Panc1 (cell line): ENCODE measurements at regions not wholly inside any gene's neighbourhood (a gene's known extent, or its start where the extent isn't known, plus 50 kb on each side); places are given as distances from the start of the nearest gene placed in this dataset.
A peak's percentile ranks its signal among the peaks of the same experiment; 100 is the strongest.

ENCODE experiments used
- ATAC-seq: fragments of 200-7000 bp; cut with Tn5 transposase; 2 replicates; pipeline ENCODE4 v1.9.1; 2020; ENCODE audit warnings: mild to moderate bottlenecking, moderate library complexity
- BruUV-seq: library from RNA; stranded (reverse); fragments of 400-500 nt; replicated peaks from 2 replicates; lab custom pipeline; 2021; lab: Mats Ljungman, UMichigan
- CTCF ChIA-PET: fragments of 300-600 bp; sonication (Branson Sonifier 250); formaldehyde crosslinking; loops from one replicate; lab custom pipeline; 2022; ENCODE audit warnings: antibody characterized with exemption; lab: Charles Lee
- POLR2A ChIA-PET: fragments of 300-600 bp; sonication (Branson Sonifier 250); formaldehyde crosslinking; loops from one replicate; lab custom pipeline; 2022; ENCODE audit warnings: antibody characterized with exemption; lab: Charles Lee
- DNase-seq: peaks from one replicate; pipeline ENCODE4 v3.0.0-alpha.2; 2010; ENCODE audit warnings: low read depth, low spot score
- H3K27ac ChIP-seq: 2 replicates; pipeline ENCODE4 v1.5.1; 2011; ENCODE audit warnings: mild to moderate bottlenecking, low read length, inconsistent platforms
- H3K27me3 ChIP-seq: fragments of 200-500 bp; sonication (Bioruptor generic); 2 replicates; pipeline ENCODE4 v1.6.0; 2014; ENCODE audit warnings: low read length, inconsistent platforms; ENCODE audit not compliant: control insufficient read depth, insufficient read depth
- H3K36me3 ChIP-seq: fragments of 200-500 bp; sonication (Bioruptor generic); 2 replicates; pipeline ENCODE4 v1.5.1; 2014; ENCODE audit warnings: inconsistent platforms, mild to moderate bottlenecking, low read length, moderate library complexity; ENCODE audit not compliant: control insufficient read depth, insufficient read depth
- H3K4me1 ChIP-seq: 2 replicates; pipeline ENCODE4 v1.5.1; 2011; ENCODE audit warnings: inconsistent platforms, mild to moderate bottlenecking, low read length, moderate library complexity; ENCODE audit not compliant: control insufficient read depth, insufficient read depth
- H3K4me3 ChIP-seq, 2 experiments: 2 replicates each; pipeline ENCODE4 v1.5.1; 2011 to 2012; ENCODE audit warnings: low read depth in 2 of 2, low read length in 2 of 2, mild to moderate bottlenecking in 2 of 2, inconsistent platforms in 1 of 2, moderate library complexity in 1 of 2
- H3K9me3 ChIP-seq: fragments of 200-500 bp; sonication (Bioruptor generic); 2 replicates; pipeline ENCODE4 v1.5.1; 2014; ENCODE audit warnings: low read depth, mild to moderate bottlenecking, inconsistent platforms, low read length, moderate library complexity; ENCODE audit not compliant: control insufficient read depth, insufficient read depth
- POLR2AphosphoS5 ChIP-seq: IDR thresholded peaks from 2 replicates; pipeline ENCODE4 v1.6.1; 2012; ENCODE audit warnings: mild to moderate bottlenecking, low read depth, low read length, moderate library complexity
- SIN3A ChIP-seq: IDR thresholded peaks from 2 replicates; pipeline ENCODE4 v1.6.1; 2012; ENCODE audit warnings: low read depth, mild to moderate bottlenecking, low read length, moderate library complexity, borderline replicate concordance; ENCODE audit not compliant: insufficient read depth
- TCF7L2 ChIP-seq: IDR thresholded peaks from 2 replicates; pipeline ENCODE4 v1.6.1; 2011; ENCODE audit warnings: mild to moderate bottlenecking, low read depth, low read length, inconsistent platforms
- in situ Hi-C: cut with HindIII; loops from 2 replicates; pipeline ENCODE4 v1.10.0; 2016; ENCODE audit warnings: low sequenced_read_pairs, low pct_unique_long_range_greater_than_20kb
- intact Hi-C: fragments of 100-400 bp; cut with micrococcal nuclease; formaldehyde crosslinking; loops from one replicate; pipeline ENCODE4 v1.10.0; 2022; ENCODE audit not compliant: unreplicated experiment
- TF ChIP-seq, protein P1 (sequence below), 2 experiments: IDR thresholded peaks; 2 replicates each; pipeline ENCODE4 v1.6.1; 2011 to 2012; ENCODE audit warnings: low read depth in 2 of 2, control low read depth in 1 of 2, low read length in 1 of 2, mild to moderate bottlenecking in 1 of 2, moderate library complexity in 1 of 2; ENCODE audit not compliant: insufficient read depth in 1 of 2
- TF ChIP-seq, protein P2 (sequence below): fragments of 450-650 bp; IDR thresholded peaks from 2 replicates; pipeline ENCODE4 v1.5.1; 2017; ENCODE audit warnings: mild to moderate bottlenecking

DNA sequence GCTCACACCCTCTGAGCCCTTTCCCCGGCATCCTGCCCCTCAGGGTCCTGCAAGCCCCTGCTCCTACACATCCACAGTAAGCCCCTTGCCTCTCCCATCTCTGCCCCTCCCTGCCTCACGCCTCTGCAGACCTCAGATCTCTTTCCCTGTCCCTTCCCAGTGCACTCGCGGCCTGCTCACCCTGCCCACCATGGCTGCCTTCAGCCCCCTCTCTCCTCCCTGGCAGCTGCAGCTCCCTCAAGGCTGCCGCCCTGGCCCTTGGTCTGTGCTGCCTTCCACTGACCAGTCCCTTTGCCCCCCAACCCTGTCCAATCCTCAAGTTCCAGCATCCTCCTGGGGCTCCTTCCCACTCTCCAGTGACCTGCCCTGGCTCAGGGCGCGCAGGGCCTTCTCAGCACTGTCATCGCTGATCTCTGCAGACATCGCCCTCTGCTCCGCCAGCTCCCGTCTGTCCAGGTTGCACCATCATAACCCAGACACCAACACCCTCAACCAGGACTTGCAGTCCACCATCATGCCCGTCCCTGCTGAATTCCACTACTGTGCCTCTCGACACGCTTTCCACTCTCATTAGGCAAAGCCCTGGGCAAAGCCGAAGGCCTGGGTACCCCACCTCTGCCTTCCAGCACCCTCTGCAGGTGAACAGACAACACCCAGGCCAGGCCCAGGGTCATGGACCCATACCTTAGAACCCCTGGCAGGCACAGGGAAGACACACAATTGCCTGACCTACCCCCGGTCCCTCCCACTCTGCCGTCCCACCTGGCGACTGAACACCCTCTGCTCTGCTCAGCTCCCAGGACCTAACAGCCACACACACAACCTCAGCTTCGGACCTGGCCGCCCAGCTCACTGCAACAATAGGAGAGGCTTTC, 97.8 kb upstream of the RUFY1 start:
- Histone ChIP-seq H3K4me3 (no peak overlapping the region), H3K4me1 (no peaks in the 10 kb centered on the region), H3K27me3 (no peaks in the 10 kb centered on the region), H3K27ac (no peak overlapping the region), H3K9me3 (no peaks in the 10 kb centered on the region), H3K36me3 (no peaks in the 10 kb centered on the region)
- ChIA-PET CTCF (no interaction called here), POLR2A (no interaction called here)
- TF ChIP-seq, protein P1, sequence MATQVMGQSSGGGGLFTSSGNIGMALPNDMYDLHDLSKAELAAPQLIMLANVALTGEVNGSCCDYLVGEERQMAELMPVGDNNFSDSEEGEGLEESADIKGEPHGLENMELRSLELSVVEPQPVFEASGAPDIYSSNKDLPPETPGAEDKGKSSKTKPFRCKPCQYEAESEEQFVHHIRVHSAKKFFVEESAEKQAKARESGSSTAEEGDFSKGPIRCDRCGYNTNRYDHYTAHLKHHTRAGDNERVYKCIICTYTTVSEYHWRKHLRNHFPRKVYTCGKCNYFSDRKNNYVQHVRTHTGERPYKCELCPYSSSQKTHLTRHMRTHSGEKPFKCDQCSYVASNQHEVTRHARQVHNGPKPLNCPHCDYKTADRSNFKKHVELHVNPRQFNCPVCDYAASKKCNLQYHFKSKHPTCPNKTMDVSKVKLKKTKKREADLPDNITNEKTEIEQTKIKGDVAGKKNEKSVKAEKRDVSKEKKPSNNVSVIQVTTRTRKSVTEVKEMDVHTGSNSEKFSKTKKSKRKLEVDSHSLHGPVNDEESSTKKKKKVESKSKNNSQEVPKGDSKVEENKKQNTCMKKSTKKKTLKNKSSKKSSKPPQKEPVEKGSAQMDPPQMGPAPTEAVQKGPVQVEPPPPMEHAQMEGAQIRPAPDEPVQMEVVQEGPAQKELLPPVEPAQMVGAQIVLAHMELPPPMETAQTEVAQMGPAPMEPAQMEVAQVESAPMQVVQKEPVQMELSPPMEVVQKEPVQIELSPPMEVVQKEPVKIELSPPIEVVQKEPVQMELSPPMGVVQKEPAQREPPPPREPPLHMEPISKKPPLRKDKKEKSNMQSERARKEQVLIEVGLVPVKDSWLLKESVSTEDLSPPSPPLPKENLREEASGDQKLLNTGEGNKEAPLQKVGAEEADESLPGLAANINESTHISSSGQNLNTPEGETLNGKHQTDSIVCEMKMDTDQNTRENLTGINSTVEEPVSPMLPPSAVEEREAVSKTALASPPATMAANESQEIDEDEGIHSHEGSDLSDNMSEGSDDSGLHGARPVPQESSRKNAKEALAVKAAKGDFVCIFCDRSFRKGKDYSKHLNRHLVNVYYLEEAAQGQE (IDR thresholded peaks at IDR 0.05; ENCODE audit: insufficient read depth in 1 of 2, low read depth in 2 of 2, low read length in 1 of 2) = no peak
- TF ChIP-seq, protein P2, sequence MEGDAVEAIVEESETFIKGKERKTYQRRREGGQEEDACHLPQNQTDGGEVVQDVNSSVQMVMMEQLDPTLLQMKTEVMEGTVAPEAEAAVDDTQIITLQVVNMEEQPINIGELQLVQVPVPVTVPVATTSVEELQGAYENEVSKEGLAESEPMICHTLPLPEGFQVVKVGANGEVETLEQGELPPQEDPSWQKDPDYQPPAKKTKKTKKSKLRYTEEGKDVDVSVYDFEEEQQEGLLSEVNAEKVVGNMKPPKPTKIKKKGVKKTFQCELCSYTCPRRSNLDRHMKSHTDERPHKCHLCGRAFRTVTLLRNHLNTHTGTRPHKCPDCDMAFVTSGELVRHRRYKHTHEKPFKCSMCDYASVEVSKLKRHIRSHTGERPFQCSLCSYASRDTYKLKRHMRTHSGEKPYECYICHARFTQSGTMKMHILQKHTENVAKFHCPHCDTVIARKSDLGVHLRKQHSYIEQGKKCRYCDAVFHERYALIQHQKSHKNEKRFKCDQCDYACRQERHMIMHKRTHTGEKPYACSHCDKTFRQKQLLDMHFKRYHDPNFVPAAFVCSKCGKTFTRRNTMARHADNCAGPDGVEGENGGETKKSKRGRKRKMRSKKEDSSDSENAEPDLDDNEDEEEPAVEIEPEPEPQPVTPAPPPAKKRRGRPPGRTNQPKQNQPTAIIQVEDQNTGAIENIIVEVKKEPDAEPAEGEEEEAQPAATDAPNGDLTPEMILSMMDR = no peak
- no peak for TF ChIP-seq SIN3A
- TF ChIP-seq TCF7L2 = no peak
- TF ChIP-seq POLR2AphosphoS5 = no peak
- intact Hi-C loops (no loop called here), in situ Hi-C loops (no loop called here)
- BruUV-seq = no TSS peak
- no peak for DNase-seq
- ATAC-seq = 0 out of 2 replicates have a peak, but pooled peaks have one; percentile 44

DNA sequence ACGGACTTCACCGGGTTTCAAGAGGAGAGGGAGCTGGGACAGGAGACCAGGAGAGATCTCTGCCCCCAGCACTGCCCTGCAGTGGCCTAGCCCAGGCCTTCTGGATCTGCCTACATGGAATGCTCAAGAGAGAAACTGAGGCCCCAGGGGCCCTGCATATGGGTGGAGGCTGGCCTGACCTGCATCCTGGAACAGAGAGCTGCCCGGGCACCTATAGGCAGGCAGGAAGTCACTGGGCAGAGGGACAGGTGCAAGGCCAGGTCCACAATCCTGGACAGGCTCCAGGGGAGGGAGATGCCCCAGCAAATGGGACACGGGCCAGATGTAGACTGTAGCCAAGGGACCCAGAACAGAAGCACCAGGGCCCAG, 98.5 kb upstream of the RUFY1 start:
- no peaks in the 10 kb centered on the region for H3K36me3 ChIP-seq
- ChIA-PET CTCF (no interaction called here), POLR2A (no interaction called here)
- in situ Hi-C loops = no loop called here
- no peak overlapping the region for H3K4me3 ChIP-seq
- H3K4me1 ChIP-seq = no peaks in the 10 kb centered on the region
- H3K9me3 ChIP-seq = no peaks in the 10 kb centered on the region
- no peaks in the 10 kb centered on the region for H3K27me3 ChIP-seq
- intact Hi-C loops = no loop called here
- DNase-seq = no peak
- no peak overlapping the region for H3K27ac ChIP-seq
- ATAC-seq = no peak
- TF ChIP-seq, protein P2 = no peak
- TF ChIP-seq, protein P1 (IDR thresholded peaks at IDR 0.05; ENCODE audit: insufficient read depth in 1 of 2, low read depth in 2 of 2, low read length in 1 of 2) = no peak
- no peak for TF ChIP-seq POLR2AphosphoS5
- no peak for TF ChIP-seq TCF7L2
- TF ChIP-seq SIN3A = no peak
- BruUV-seq = no TSS peak
